ENCODE measurements at regions not wholly inside any gene's neighbourhood (a gene's known extent, or its start where the extent isn't known, plus 50 kb on each side); places are given as distances from the start of the nearest gene placed in this dataset.

GRCh38 chr1:23615423-23615822, 56.1 kb upstream of the ID3 start:
- intact Hi-C loops (cut with DNase I): no loop called here
- H3K9me3 ChIP-seq (replicated peaks in 1 of 3): no peaks in the 10 kb centered on the region
- no peak for TF ChIP-seq POLR2A (IDR thresholded peaks at IDR 0.05)
- no peaks in the 10 kb centered on the region for H3K36me3 ChIP-seq (replicated peaks in 1 of 2)
- 47 to 68% (median 55%) methylated on average over 3 to 6 of the region's 6 CpGs for whole genome bisulfite sequencing, 4 donors
- no peak overlapping the region for H3K27ac ChIP-seq
- peaks cover 10% of the 10 kb centered on the region for H3K27me3 ChIP-seq
- no peak for DNase-seq
- H3K4me3 ChIP-seq: no peak overlapping the region
- H3K4me1 ChIP-seq (replicated peaks in 1 of 2): no peaks in the 10 kb centered on the region

DNA sequence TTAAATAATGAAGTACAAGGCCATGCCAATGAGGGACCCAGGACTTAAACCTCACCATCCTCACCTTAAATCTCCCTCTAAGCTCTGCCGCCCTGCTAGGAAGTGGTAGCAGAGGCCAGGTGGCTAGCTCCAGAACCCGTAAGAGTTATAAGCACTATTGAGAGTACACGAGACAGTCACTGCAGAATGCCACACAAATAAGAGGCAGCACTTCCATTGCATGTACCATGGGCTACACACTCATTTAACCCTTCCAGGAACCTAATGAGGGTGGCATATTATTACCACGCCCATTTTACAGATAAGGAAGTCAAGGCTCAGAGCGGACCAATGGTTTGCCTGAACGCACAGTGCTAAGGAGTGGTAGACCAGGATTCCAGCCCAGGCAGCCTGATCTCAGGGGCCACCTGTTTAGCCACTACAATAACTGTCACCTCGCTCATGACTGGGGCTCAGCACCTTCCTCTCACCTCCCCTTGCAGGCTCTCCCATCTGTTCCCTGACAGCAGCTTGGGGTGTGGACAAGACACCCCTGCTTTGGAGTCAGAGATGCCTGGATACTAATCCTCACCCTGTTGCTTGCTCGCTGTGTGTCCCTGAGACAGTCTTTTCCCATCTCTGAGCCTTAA, 54.8 kb upstream of the ID3 start:
- Histone ChIP-seq H3K4me3 (no peak overlapping the region), H3K9me3 (replicated peaks in 1 of 3) (no peaks in the 10 kb centered on the region), H3K36me3 (replicated peaks in 1 of 2) (no peaks in the 10 kb centered on the region), H3K4me1 (replicated peaks in 1 of 2) (no peaks in the 10 kb centered on the region), H3K27ac (no peak overlapping the region), H3K27me3 (peaks cover 2% of the 10 kb centered on the region)
- 89 to 94% (median 90%) methylated on average over 5 to 8 of the region's 8 CpGs for WGBS, 4 donors
- DNase-seq: no peak
- intact Hi-C loops (cut with DNase I): no loop called here
- TF ChIP-seq, protein P1, sequence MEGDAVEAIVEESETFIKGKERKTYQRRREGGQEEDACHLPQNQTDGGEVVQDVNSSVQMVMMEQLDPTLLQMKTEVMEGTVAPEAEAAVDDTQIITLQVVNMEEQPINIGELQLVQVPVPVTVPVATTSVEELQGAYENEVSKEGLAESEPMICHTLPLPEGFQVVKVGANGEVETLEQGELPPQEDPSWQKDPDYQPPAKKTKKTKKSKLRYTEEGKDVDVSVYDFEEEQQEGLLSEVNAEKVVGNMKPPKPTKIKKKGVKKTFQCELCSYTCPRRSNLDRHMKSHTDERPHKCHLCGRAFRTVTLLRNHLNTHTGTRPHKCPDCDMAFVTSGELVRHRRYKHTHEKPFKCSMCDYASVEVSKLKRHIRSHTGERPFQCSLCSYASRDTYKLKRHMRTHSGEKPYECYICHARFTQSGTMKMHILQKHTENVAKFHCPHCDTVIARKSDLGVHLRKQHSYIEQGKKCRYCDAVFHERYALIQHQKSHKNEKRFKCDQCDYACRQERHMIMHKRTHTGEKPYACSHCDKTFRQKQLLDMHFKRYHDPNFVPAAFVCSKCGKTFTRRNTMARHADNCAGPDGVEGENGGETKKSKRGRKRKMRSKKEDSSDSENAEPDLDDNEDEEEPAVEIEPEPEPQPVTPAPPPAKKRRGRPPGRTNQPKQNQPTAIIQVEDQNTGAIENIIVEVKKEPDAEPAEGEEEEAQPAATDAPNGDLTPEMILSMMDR (IDR thresholded peaks at IDR 0.05): no peak
- no peak for TF ChIP-seq POLR2A (IDR thresholded peaks at IDR 0.05)

- Histone ChIP-seq H3K27me3 (no peaks in the 10 kb centered on the region), H3K4me1 (replicated peaks in 1 of 2) (no peaks in the 10 kb centered on the region), H3K36me3 (replicated peaks in 1 of 2) (no peaks in the 10 kb centered on the region), H3K9me3 (replicated peaks in 1 of 3) (no peaks in the 10 kb centered on the region), H3K27ac (no peak overlapping the region), H3K4me3 (no peak overlapping the region)
- DNase-seq: no peak
- TF ChIP-seq, protein P1 (IDR thresholded peaks at IDR 0.05): no peak
- no peak for TF ChIP-seq POLR2A (IDR thresholded peaks at IDR 0.05)
- WGBS, 4 donors: 66 to 81% (median 71%) methylated on average over 11 to 12 of the region's 12 CpGs
- intact Hi-C loops (cut with DNase I): no loop called here
These were observed 54.1 kb upstream of the ID3 start for GRCh38 chr1:23613191-23614031.

DNA sequence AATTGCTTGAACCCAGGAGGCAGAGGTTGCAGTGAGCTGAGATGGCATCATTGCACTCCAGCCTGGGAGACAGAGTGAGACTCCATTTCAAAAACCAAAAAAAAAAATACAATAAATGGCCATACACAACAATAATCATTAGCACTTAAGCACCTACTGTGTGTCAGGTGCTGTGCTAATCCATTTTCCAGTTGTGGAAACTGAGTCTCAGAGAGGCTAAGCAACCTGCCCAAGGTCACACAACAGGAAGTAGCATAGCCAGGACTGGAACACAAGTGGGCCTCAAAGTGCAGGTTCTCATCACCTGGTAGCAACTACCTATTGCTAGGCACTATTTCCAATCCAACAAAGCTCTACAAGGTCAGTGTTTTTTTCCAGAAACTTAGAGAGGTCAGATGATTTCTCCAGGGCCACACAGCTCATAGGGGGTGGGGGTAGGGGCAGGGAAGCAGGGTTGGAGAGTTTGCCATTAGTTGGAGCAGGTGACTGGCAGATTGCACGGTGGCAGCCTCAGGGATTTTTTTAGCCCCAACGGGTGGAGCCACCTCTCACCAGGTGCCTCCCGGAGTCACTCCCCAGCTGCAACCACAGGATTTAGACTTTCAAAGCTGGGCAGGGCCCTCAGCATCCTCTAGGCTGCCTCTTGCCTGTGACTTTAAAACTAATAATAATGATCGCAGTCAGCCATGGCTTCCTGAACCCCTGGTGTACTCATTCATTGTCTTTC, 52.5 kb upstream of the ID3 start:
- H3K27me3 ChIP-seq: no peaks in the 10 kb centered on the region
- intact Hi-C loops (cut with DNase I): no loop called here
- no peak for TF ChIP-seq POLR2A (IDR thresholded peaks at IDR 0.05)
- TF ChIP-seq, protein P1 (IDR thresholded peaks at IDR 0.05): no peak
- no peak for DNase-seq
- H3K36me3 ChIP-seq (replicated peaks in 1 of 2): no peaks in the 10 kb centered on the region
- no peaks in the 10 kb centered on the region for H3K4me1 ChIP-seq (replicated peaks in 1 of 2)
- H3K27ac ChIP-seq: no peak overlapping the region
- 72 to 88% (median 79%) methylated on average over 4 of the region's 4 CpGs for WGBS, 4 donors
- H3K4me3 ChIP-seq: no peak overlapping the region
- no peaks in the 10 kb centered on the region for H3K9me3 ChIP-seq (replicated peaks in 1 of 3)

Measured in adrenal gland (tissue), 9 donors.